ENCODE measurements at regions not wholly inside any gene's neighbourhood (a gene's known extent, or its start where the extent isn't known, plus 50 kb on each side); places are given as distances from the start of the nearest gene placed in this dataset.
"Not testable (repeated sequence)": the region's sequence is repeated elsewhere in the genome, so short reads cannot be mapped to it uniquely, and the experiment has no call there.

DNA sequence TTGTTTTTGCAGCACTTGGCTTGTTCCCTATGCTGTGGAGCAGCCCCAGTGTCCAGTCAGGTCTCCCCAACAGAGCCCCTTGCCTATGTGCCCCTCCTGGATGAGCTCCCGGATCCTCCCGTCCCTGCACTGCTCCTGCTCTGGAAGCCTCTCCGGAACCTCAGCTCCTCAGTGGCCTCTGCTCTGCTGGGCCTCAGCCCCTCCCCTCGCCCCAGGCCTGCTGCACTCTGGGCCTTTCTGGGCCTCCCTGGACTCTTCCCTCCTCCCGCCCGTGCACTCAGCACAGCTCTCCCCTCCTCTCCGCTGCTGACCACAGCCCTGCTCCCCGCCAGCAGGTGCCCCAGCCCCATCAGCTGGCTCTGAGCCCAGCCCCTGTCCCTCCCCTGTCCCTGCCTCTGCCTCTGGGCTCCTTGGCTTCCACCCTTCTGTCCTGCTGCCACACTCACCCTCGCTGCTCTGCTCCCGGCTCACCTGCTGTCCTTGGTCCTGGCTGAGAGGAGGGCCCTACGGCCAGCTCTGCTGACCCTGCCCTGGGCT lies 102.2 kb downstream of the TMEM121 start:
- not testable (repeated sequence) for H3K27ac ChIP-seq (ENCODE audit: low read depth in 1 of 2, low read length in 1 of 2); H3K4me3 ChIP-seq; H3K4me1 ChIP-seq (ENCODE audit: control insufficient read depth in 5 of 5, insufficient read depth in 5 of 5, low read length in 5 of 5); H3K9me3 ChIP-seq (ENCODE audit: control insufficient read depth in 4 of 4, insufficient read depth in 3 of 4, low read length in 3 of 4); DNase-seq; H3K27me3 ChIP-seq (ENCODE audit: control insufficient read depth in 3 of 3, insufficient read depth in 3 of 3, low read length in 2 of 3); ATAC-seq (ENCODE audit: insufficient read depth, low FRiP score); H3K9ac ChIP-seq (ENCODE audit: insufficient read depth in 1 of 2, low read length in 2 of 2); H3K36me3 ChIP-seq (ENCODE audit: control insufficient read depth in 4 of 4, insufficient read depth in 4 of 4, low read length in 4 of 4)
- 48 to 82% methylated on average over 7 to 11 of the region's 11 CpGs for WGBS, 2 donors

DNA sequence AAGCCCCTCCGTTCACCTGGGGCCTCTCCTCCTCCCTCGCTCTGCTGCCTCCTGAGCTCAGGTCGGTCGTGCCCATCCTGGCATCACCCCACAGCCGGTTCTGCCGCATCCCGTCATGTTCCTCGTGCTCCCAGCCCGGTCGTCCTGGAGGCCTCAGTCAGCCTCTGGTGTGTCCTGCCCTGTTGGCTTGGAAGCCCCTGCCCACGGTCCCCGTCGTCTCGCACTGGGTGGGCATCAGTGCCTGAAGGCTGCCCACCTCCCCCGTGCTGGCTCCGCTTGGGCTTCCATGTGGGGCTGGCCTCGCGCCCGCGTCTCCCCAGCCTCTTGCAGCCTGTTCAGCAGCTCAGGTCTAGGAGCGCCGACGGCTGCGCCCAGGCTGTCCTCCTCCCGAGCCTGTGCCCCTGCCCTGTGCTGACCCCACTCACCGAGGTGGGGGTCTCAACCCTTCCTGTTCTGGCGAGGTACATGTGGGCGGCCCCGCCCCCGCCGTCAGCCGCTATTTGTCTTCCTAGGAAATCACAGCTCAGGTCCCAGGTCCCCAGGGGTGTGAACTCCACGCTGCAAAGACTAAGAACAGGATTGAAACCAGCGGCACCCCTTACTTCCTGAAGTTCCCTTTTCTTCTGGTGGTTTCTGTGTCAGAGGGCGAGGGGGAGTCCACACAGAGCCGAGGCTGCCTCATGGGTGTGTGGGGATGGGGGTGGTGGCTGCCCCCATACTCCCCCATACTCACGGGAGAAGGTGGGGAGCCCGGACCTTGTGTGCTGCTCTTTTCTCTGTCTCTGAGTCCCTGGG lies 102.9 kb downstream of the TMEM121 start:
- not testable (repeated sequence) for DNase-seq; ATAC-seq (ENCODE audit: insufficient read depth, low FRiP score); H3K9ac ChIP-seq (ENCODE audit: insufficient read depth in 1 of 2, low read length in 2 of 2); H3K27ac ChIP-seq (ENCODE audit: low read depth in 1 of 2, low read length in 1 of 2); H3K27me3 ChIP-seq (ENCODE audit: control insufficient read depth in 3 of 3, insufficient read depth in 3 of 3, low read length in 2 of 3); H3K9me3 ChIP-seq (ENCODE audit: control insufficient read depth in 4 of 4, insufficient read depth in 3 of 4, low read length in 3 of 4); H3K4me1 ChIP-seq (ENCODE audit: control insufficient read depth in 5 of 5, insufficient read depth in 5 of 5, low read length in 5 of 5); H3K36me3 ChIP-seq (ENCODE audit: control insufficient read depth in 4 of 4, insufficient read depth in 4 of 4, low read length in 4 of 4); H3K4me3 ChIP-seq
- WGBS, 2 donors, result 75 to 87% methylated on average over 38 of the region's 38 CpGs

DNA sequence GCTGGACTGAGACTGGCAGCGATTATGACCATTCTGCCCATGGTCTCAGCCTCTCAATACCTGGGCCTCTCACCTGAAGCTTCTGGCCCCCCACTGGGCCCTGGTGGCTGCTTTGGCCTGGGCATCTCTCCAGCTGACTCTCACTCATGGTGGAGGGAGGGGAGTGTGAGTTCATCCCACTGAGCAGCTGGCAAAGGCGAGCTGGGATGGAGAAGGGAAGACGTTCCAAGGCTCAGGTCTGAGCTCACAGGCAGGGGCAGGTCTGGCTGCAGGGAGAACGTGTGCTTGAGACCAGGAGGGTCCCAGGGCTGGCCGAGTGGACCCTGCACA lies 103.5 kb downstream of the TMEM121 start:
- Histone ChIP-seq H3K4me1 (ENCODE audit: control insufficient read depth in 5 of 5, insufficient read depth in 5 of 5, low read length in 5 of 5) (peaks cover 0 to 3% (median 0%) of the 10 kb centered on the region in 5 donors), H3K9me3 (ENCODE audit: control insufficient read depth in 4 of 4, insufficient read depth in 3 of 4, low read length in 3 of 4) (peaks cover 0 to 5% (median 2%) of the 10 kb centered on the region in 4 donors), H3K36me3 (ENCODE audit: control insufficient read depth in 4 of 4, insufficient read depth in 4 of 4, low read length in 4 of 4) (no peaks in the 10 kb centered on the region), H3K27me3 (ENCODE audit: control insufficient read depth in 3 of 3, insufficient read depth in 3 of 3, low read length in 2 of 3) (no peaks in the 10 kb centered on the region), H3K9ac (ENCODE audit: insufficient read depth in 1 of 2, low read length in 2 of 2) (no peak overlapping the region), H3K4me3 (no peak overlapping the region), H3K27ac (ENCODE audit: low read depth in 1 of 2, low read length in 1 of 2) (no peak overlapping the region)
- TF ChIP-seq, protein P1, sequence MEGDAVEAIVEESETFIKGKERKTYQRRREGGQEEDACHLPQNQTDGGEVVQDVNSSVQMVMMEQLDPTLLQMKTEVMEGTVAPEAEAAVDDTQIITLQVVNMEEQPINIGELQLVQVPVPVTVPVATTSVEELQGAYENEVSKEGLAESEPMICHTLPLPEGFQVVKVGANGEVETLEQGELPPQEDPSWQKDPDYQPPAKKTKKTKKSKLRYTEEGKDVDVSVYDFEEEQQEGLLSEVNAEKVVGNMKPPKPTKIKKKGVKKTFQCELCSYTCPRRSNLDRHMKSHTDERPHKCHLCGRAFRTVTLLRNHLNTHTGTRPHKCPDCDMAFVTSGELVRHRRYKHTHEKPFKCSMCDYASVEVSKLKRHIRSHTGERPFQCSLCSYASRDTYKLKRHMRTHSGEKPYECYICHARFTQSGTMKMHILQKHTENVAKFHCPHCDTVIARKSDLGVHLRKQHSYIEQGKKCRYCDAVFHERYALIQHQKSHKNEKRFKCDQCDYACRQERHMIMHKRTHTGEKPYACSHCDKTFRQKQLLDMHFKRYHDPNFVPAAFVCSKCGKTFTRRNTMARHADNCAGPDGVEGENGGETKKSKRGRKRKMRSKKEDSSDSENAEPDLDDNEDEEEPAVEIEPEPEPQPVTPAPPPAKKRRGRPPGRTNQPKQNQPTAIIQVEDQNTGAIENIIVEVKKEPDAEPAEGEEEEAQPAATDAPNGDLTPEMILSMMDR (IDR thresholded peaks at IDR 0.05; ENCODE audit: control extremely low read depth, extremely low read depth), result no peak
- DNase-seq (no peak), ATAC-seq (ENCODE audit: insufficient read depth, low FRiP score) (no peak)
- 79 to 82% methylated on average over 3 to 5 of the region's 5 CpGs for WGBS, 2 donors

DNA sequence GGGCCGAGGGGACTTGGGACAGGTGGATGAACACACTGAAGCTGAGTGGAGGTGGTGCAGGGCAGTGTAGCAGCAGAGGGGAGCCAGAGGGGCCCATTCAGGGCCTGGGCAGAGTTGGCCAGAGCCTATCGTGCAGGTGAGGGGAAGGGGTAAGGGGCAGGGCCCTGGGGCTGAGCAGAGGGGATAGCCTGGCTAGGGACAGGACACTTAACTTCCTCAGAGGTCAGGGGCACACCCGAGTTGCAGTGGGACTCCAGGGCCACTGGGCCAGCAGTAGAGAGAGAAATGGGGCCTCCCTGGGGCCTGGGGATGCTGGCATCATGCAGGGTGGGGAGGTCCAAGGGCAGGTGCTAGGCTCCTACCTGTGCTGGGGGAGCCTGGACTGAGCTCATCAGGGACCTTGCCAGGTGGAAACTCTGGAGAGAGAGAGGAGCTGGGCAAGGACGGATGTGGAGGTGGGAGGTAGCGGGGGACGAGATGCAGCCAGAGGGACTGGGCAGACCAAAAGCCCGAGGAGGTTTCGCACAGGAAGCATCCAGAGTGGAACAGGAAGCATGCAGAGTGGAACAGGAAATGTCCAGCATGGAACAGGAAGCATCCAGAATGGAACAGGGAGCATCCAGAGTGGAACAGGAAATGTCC lies 104.0 kb downstream of the TMEM121 start:
- WGBS, 2 donors, result 81 to 96% methylated on average over 7 of the region's 8 CpGs
- not testable (repeated sequence) for H3K4me1 ChIP-seq (ENCODE audit: control insufficient read depth in 5 of 5, insufficient read depth in 5 of 5, low read length in 5 of 5); H3K9me3 ChIP-seq (ENCODE audit: control insufficient read depth in 4 of 4, insufficient read depth in 3 of 4, low read length in 3 of 4); ATAC-seq (ENCODE audit: insufficient read depth, low FRiP score); H3K27ac ChIP-seq (ENCODE audit: low read depth in 1 of 2, low read length in 1 of 2); H3K27me3 ChIP-seq (ENCODE audit: control insufficient read depth in 3 of 3, insufficient read depth in 3 of 3, low read length in 2 of 3); H3K9ac ChIP-seq (ENCODE audit: insufficient read depth in 1 of 2, low read length in 2 of 2); DNase-seq; H3K4me3 ChIP-seq; H3K36me3 ChIP-seq (ENCODE audit: control insufficient read depth in 4 of 4, insufficient read depth in 4 of 4, low read length in 4 of 4)

DNA sequence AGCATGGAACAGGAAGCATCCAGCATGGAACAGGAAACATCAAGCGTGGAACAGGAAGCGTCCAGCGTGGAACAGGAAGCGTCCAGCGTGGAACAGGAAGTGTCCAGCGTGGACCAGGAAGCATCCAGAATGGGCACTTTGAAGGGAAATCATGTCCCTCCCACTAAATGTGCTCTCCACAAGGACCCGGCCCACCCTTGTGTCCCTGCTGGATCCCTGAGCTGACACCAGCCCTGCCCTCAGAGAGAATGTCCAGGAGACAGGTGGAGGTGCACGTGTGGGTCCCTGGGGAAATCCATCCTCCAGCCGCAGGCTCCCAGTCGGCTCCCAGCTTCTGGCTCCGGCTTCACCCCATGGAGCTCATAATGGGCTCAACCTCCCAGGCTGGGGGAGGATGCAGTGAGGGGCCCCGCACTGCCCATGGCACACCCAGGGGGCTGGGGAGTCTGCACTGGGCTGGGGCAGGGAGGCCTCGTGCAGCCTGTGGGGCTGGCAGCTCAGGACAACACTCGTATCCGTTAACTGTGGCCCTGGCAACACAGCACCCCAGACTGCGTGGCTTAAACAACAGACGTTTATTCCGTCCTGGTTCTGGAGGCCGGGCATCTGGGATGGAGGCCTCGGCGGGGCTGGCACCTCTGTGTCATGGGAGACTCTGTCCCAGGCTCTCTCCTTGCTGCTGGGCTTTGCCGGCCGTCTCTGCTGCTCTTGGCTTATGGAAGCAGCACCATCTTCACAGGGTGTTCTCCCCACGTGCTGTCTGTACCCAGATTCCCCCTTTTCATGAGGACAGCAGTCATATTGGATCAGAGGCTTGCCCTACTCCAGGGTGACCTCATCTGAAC lies 104.8 kb downstream of the TMEM121 start:
- H3K9me3 ChIP-seq (ENCODE audit: control insufficient read depth in 4 of 4, insufficient read depth in 3 of 4, low read length in 3 of 4); H3K36me3 ChIP-seq (ENCODE audit: control insufficient read depth in 4 of 4, insufficient read depth in 4 of 4, low read length in 4 of 4); H3K4me3 ChIP-seq; ATAC-seq (ENCODE audit: insufficient read depth, low FRiP score); DNase-seq; H3K27me3 ChIP-seq (ENCODE audit: control insufficient read depth in 3 of 3, insufficient read depth in 3 of 3, low read length in 2 of 3); H3K27ac ChIP-seq (ENCODE audit: low read depth in 1 of 2, low read length in 1 of 2); H3K4me1 ChIP-seq (ENCODE audit: control insufficient read depth in 5 of 5, insufficient read depth in 5 of 5, low read length in 5 of 5); H3K9ac ChIP-seq (ENCODE audit: insufficient read depth in 1 of 2, low read length in 2 of 2): not testable (repeated sequence)
- WGBS, 2 donors, result 73 to 84% methylated on average over 17 to 22 of the region's 24 CpGs
